Esophagus squamous epithelium (tissue), 5 donors: ENCODE measurements at regions not wholly inside any gene's neighbourhood (a gene's known extent, or its start where the extent isn't known, plus 50 kb on each side); places are given as distances from the start of the nearest gene placed in this dataset.
"Not testable (repeated sequence)": the region's sequence is repeated elsewhere in the genome, so short reads cannot be mapped to it uniquely, and the experiment has no call there.

Experiments
- DNase-seq: peaks from one replicate; lab custom pipeline; 2025; lab: John Stamatoyannopoulos, UW
- H3K27ac ChIP-seq, 4 donors: fragments of 200-600 bp; sonication (generic); one replicate each; pipeline ENCODE4 v1.5.1; 2016 to 2019; ENCODE audit warnings: mild to moderate bottlenecking in 1 of 4
- H3K27me3 ChIP-seq, 4 donors: fragments of 200-600 bp; sonication (generic); 1 replicate in 3 of 4; 2 replicates in 1 of 4; pipeline versions ENCODE4 v1.5.1 to v1.6.0; 2017 to 2021; ENCODE audit warnings: antibody characterized with exemption in 1 of 4
- H3K36me3 ChIP-seq, 3 donors: fragments of 200-600 bp; sonication (generic); one replicate each; pipeline ENCODE4 v1.5.1; 2016 to 2019
- H3K4me1 ChIP-seq, 3 donors: fragments of 200-600 bp; sonication (generic); one replicate each; pipeline ENCODE4 v1.5.1; 2017 to 2019
- H3K4me3 ChIP-seq, 4 donors: fragments of 200-600 bp; sonication (generic); 1 replicate in 3 of 4; 2 replicates in 1 of 4; pipeline ENCODE4 v1.5.1; 2016 to 2019; ENCODE audit warnings: mild to moderate bottlenecking in 2 of 4, moderate library complexity in 1 of 4
- H3K9me3 ChIP-seq, 3 donors: fragments of 200-600 bp; sonication (generic); one replicate each; pipeline ENCODE4 v1.5.1; 2016 to 2019
- POLR2A ChIP-seq, 4 donors: fragments of 450-650 bp; IDR thresholded peaks; one replicate each; pipeline ENCODE4 v1.6.1; 2017; ENCODE audit warnings: antibody characterized with exemption in 4 of 4, mild to moderate bottlenecking in 4 of 4, moderate library complexity in 3 of 4
- WGBS, 2 donors: methylation state at CpG; one replicate each; pipeline ENCODE4 v1.1.5; 2018; 5-methylcytosine and 5-hydroxymethylcytosine counted together
- intact Hi-C: fragments of 100-400 bp; cut with DNase I; formaldehyde crosslinking; loops from one replicate; pipeline ENCODE4 v1.15.0; 2022
- TF ChIP-seq, protein P1 (sequence below), 6 experiments: fragments of 450-650 bp in 4 of 6; fragments of 200-600 bp in 2 of 6; sonication (generic) in 2 of 6; IDR thresholded peaks; one replicate each; pipeline ENCODE4 v1.5.1; 2016 to 2019; ENCODE audit warnings: antibody characterized with exemption in 6 of 6, mild to moderate bottlenecking in 4 of 6, moderate library complexity in 4 of 6
- donor health status: DM: yes; HTN: yes; CAD: no.

DNA sequence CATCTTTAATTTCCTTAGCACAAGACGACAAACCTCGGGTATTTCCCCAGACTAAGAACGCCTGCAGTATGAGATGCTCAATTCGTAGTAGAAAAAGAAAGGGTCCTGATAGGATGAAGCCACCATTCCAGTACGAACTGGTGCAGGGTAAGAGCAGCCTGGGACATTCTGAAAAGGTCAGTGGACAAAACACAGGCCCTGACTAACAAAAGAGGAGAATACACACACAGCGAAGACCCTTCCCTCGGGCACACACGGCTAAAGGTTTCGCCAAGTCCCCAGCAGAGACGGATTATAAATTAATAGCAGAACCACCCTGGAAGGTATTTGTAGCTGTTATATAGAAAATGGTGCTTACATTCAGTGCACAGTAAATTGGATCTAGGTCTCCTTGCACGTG, 137.6 kb downstream of the SKIDA1 start:
- Histone ChIP-seq H3K27me3 (no peaks in the 10 kb centered on the region), H3K36me3 (no peaks in the 10 kb centered on the region), H3K9me3 (no peaks in the 10 kb centered on the region), H3K4me1 (no peaks in the 10 kb centered on the region), H3K4me3 (no peak overlapping the region), H3K27ac (no peak overlapping the region)
- 76 to 78% methylated on average over 9 to 11 of the region's 11 CpGs for WGBS, 2 donors
- no peak for DNase-seq
- TF ChIP-seq, protein P1, sequence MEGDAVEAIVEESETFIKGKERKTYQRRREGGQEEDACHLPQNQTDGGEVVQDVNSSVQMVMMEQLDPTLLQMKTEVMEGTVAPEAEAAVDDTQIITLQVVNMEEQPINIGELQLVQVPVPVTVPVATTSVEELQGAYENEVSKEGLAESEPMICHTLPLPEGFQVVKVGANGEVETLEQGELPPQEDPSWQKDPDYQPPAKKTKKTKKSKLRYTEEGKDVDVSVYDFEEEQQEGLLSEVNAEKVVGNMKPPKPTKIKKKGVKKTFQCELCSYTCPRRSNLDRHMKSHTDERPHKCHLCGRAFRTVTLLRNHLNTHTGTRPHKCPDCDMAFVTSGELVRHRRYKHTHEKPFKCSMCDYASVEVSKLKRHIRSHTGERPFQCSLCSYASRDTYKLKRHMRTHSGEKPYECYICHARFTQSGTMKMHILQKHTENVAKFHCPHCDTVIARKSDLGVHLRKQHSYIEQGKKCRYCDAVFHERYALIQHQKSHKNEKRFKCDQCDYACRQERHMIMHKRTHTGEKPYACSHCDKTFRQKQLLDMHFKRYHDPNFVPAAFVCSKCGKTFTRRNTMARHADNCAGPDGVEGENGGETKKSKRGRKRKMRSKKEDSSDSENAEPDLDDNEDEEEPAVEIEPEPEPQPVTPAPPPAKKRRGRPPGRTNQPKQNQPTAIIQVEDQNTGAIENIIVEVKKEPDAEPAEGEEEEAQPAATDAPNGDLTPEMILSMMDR (IDR thresholded peaks at IDR 0.05): no peak
- TF ChIP-seq POLR2A (IDR thresholded peaks at IDR 0.05): no peak
- intact Hi-C loops: no loop called here

DNA sequence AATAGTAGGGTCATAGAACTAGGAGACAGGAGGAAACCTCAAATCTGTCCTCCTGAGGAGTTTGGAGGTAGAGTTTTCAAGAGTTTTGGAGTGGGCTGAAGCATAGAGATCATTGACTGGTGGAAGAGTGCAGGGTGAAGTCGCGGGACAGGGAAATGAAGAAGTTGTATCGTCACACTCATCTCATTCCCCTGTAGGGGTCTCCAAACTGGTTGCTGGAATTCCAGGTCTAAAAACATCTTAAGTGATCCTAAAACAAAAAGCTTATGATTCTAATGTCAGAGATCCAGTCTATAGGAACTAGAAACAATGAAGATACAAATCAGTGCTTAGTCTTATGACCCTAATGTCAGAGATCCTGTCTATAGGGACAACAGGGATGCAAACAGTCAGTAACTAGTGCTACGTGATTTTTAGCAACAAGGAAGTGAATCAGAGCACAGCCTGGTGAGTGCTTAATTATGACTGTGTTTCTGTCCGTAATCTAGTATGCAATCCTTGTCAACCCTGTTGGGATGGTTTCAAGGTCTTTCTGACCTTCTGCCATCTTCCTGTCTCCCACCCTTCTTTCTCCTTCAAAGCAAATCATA, 139.4 kb downstream of the SKIDA1 start:
- intact Hi-C loops: no loop called here
- no peak for DNase-seq
- Histone ChIP-seq H3K27ac (no peak overlapping the region), H3K9me3 (no peaks in the 10 kb centered on the region), H3K27me3 (no peaks in the 10 kb centered on the region), H3K4me1 (no peaks in the 10 kb centered on the region), H3K36me3 (no peaks in the 10 kb centered on the region), H3K4me3 (no peak overlapping the region)
- no peak for TF ChIP-seq POLR2A (IDR thresholded peaks at IDR 0.05)
- TF ChIP-seq, protein P1 (IDR thresholded peaks at IDR 0.05): no peak
- 75 to 90% methylated on average over 5 of the region's 5 CpGs for WGBS, 2 donors

DNA sequence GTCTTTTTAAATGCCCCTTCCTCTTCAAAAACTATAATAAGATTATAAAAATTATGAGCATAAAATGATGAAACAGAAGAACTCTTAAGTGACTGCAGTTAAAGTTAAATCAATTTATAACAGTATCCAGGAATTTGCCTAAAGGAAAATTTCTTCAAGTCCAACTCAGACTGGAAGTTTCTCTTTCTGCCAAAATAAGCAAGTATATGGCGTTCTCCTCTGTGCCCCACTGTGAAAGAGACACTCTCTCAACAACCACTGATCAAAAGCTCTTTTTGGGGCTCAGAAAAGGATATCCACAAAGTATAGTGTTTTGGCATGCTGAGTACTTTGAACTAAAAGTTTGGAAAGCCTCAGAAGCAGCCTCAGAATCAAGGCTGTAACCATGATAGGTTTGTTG, 139.9 kb downstream of the SKIDA1 start:
- Histone ChIP-seq H3K4me3 (no peak overlapping the region), H3K4me1 (no peaks in the 10 kb centered on the region), H3K36me3 (no peaks in the 10 kb centered on the region), H3K27ac (no peak overlapping the region), H3K27me3 (no peaks in the 10 kb centered on the region), H3K9me3 (no peaks in the 10 kb centered on the region)
- DNase-seq: no peak
- no peak for TF ChIP-seq POLR2A (IDR thresholded peaks at IDR 0.05)
- TF ChIP-seq, protein P1 (IDR thresholded peaks at IDR 0.05): no peak
- intact Hi-C loops: no loop called here
- 18 to 30% methylated on average over 1 of the region's 1 CpG for WGBS, 2 donors

DNA sequence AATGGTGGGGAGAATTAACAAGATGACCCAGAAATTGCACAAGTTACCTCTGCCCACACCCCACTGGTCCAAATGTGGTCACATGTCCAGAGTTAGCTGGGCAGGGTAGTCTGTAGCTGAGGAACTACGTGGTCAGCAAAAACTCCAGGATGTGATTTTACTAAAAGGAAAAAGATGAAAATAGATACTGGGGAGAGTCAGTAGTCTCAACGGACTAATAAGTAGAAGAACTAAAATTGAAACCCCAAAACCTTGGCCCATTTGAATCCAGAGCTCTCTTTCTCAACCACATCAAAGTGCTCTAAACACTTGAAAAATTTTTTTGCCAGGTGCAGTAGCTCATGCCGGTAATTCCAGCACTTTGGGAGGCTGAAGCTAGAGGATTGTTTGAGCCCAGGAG, 146.3 kb downstream of the SKIDA1 start:
- Histone ChIP-seq H3K27ac (no peak overlapping the region), H3K4me1 (no peaks in the 10 kb centered on the region), H3K36me3 (no peaks in the 10 kb centered on the region), H3K9me3 (no peaks in the 10 kb centered on the region), H3K4me3 (no peak overlapping the region), H3K27me3 (no peaks in the 10 kb centered on the region)
- WGBS, 2 donors: 53 to 81% methylated on average over 3 of the region's 3 CpGs
- TF ChIP-seq, protein P1 (IDR thresholded peaks at IDR 0.05): no peak
- no peak for TF ChIP-seq POLR2A (IDR thresholded peaks at IDR 0.05)
- no peak for DNase-seq
- intact Hi-C loops: no loop called here

DNA sequence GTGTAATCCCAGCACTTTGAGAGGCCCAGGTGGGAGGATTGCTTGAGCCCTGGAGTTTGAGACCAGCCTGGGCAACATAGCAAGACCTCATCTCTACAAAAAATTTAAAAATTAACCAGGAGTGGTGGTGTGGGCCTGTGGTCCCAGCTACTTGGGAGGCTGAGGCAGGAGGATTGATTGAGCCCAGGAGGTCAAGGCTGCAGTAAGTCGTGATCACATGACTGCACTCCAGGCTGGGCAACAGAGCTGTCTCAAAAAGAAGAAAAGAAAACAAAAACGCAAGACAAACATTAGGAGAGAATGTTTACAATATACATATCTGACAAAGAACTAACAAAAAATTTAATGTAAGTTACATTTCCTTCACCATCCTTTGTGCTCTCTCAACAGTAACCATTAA, 150.2 kb downstream of the SKIDA1 start:
- H3K27ac ChIP-seq, intact Hi-C loops, H3K36me3 ChIP-seq, H3K9me3 ChIP-seq, DNase-seq, H3K4me3 ChIP-seq, H3K27me3 ChIP-seq: not testable (repeated sequence)
- H3K4me1 ChIP-seq: peaks cover 0 to 13% (median 4%) of the 10 kb centered on the region in 3 donors
- WGBS, 2 donors: 70 to 76% methylated on average over 2 of the region's 2 CpGs

DNA sequence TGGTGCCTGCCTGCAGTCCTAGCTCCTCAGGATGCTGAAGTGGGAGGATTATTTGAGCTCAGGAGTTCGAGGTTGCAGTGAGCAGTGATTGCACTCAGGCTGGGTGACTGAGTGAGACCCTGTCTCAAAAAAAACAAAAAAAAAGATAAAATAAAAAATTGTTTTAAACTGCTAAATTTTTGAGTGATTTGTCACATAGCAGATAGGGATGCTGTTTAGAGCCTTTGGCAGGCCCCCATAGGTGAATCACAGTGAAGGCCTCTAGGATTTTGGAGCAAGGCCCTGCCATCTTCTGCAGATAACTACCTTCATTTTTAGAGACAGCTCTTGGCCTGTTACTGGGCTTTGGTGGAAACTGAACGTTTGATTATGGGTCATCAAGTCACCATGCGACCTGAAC, 151.6 kb downstream of the SKIDA1 start:
- WGBS, 2 donors: 66 to 73% methylated on average over 3 of the region's 3 CpGs
- H3K36me3 ChIP-seq, H3K27ac ChIP-seq, DNase-seq, intact Hi-C loops, H3K4me3 ChIP-seq, H3K27me3 ChIP-seq, H3K9me3 ChIP-seq: not testable (repeated sequence)
- peaks cover 5 to 24% (median 8%) of the 10 kb centered on the region in 3 donors for H3K4me1 ChIP-seq
